Neural progenitor cell (in vitro differentiated cells): ENCODE measurements at regions not wholly inside any gene's neighbourhood (a gene's known extent, or its start where the extent isn't known, plus 50 kb on each side); places are given as distances from the start of the nearest gene placed in this dataset.

Experiments
- DNase-seq: peaks from one replicate; pipeline ENCODE4 v3.0.0-alpha.2; 2016; ENCODE audit warnings: low spot score
- H2AFZ ChIP-seq: fragments of 200-600 bp; sonication (generic); replicated peaks from 2 replicates; pipeline ENCODE4 v1.6.1; 2016; ENCODE audit warnings: antibody characterized with exemption
- H3F3A ChIP-seq: fragments of 200-600 bp; sonication (generic); 2 replicates; pipeline ENCODE4 v1.6.1; 2016; ENCODE audit warnings: antibody characterized with exemption, low read depth
- H3K27ac ChIP-seq: fragments of 200-600 bp; sonication (generic); 2 replicates; pipeline ENCODE4 v1.5.1; 2016; ENCODE audit warnings: mild to moderate bottlenecking
- H3K27me3 ChIP-seq: fragments of 200-600 bp; sonication (generic); 2 replicates; pipeline ENCODE4 v1.6.1; 2016; ENCODE audit warnings: mild to moderate bottlenecking, moderate library complexity
- H3K36me3 ChIP-seq: fragments of 200-600 bp; sonication (generic); 2 replicates; pipeline ENCODE4 v1.5.1; 2016
- H3K4me1 ChIP-seq: fragments of 200-600 bp; sonication (generic); 2 replicates; pipeline ENCODE4 v1.6.1; 2016; ENCODE audit warnings: mixed run types
- H3K4me2 ChIP-seq: fragments of 200-600 bp; sonication (generic); 2 replicates; pipeline ENCODE4 v1.6.1; 2016
- H3K4me3 ChIP-seq: fragments of 200-600 bp; sonication (generic); 2 replicates; pipeline ENCODE4 v1.5.1; 2016
- H3K79me2 ChIP-seq: fragments of 200-600 bp; sonication (generic); 2 replicates; pipeline ENCODE4 v1.6.1; 2016; ENCODE audit warnings: low read depth
- H3K9ac ChIP-seq: fragments of 200-600 bp; sonication (generic); 2 replicates; pipeline ENCODE4 v1.6.1; 2016
- H3K9me3 ChIP-seq: fragments of 200-600 bp; sonication (generic); 2 replicates; pipeline ENCODE4 v1.5.1; 2016; ENCODE audit warnings: low read depth
- H4K20me1 ChIP-seq: fragments of 200-600 bp; sonication (generic); 2 replicates; pipeline ENCODE4 v1.6.1; 2016; ENCODE audit warnings: low read depth
- H3K27ac Mint-ChIP-seq: 3 replicates; pipeline ENCODE4 v1.8.0; 2021; ENCODE audit warnings: mixed read lengths
- H3K27me3 Mint-ChIP-seq: 2 replicates; pipeline ENCODE4 v1.8.0; 2022; ENCODE audit warnings: low read depth, mild to moderate bottlenecking, inconsistent platforms, moderate library complexity, mixed read lengths; ENCODE audit not compliant: insufficient read depth
- H3K36me3 Mint-ChIP-seq: 3 replicates; pipeline ENCODE4 v1.8.0; 2021; ENCODE audit warnings: mixed read lengths
- H3K4me1 Mint-ChIP-seq: 3 replicates; pipeline ENCODE4 v1.8.0; 2021; ENCODE audit warnings: mixed read lengths
- H3K4me3 Mint-ChIP-seq: 3 replicates; pipeline ENCODE4 v1.8.0; 2021; ENCODE audit warnings: mild to moderate bottlenecking, moderate library complexity, mixed read lengths
- H3K9me3 Mint-ChIP-seq: 3 replicates; pipeline ENCODE4 v1.8.0; 2020; ENCODE audit warnings: mixed read lengths
- CTCF ChIP-seq: fragments of 200-600 bp; sonication (generic); IDR thresholded peaks from 2 replicates; pipeline ENCODE4 v1.5.1; 2017; ENCODE audit warnings: antibody characterized with exemption, mild to moderate bottlenecking
- EZH2 ChIP-seq: fragments of 200-600 bp; sonication (generic); IDR thresholded peaks from 2 replicates; pipeline ENCODE4 v1.6.1; 2017; ENCODE audit warnings: antibody characterized with exemption, mild to moderate bottlenecking, moderate library complexity
- EZH2phosphoT487 ChIP-seq: fragments of 200-600 bp; sonication (generic); IDR thresholded peaks from 2 replicates; pipeline ENCODE4 v1.6.1; 2017; ENCODE audit warnings: antibody characterized with exemption

DNA sequence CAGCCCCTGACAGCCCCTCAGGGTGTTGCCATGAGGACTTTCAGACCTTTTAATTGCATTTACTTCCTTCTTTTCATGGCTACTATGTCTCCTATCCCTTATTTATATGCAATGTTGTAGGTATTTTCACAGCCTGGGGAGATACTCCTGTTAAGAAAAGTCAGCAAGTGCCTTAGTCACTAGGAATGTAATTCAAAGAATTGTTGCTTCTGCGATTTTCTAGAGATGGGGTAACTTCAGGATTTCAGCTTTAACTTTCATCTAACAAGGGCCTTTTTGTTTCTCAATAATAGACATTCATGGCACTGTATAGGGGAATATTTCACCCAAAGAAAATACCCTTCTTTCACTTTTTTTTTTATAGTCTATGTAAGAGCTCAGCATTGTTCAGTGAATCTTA, 533.3 kb upstream of the MIS18BP1 start:
- Histone ChIP-seq H3K4me2 (no peak overlapping the region), H3K9ac (no peak overlapping the region), H3K4me3 (no peak overlapping the region), H3K27me3 (no peaks in the 10 kb centered on the region), H3K9me3 (peaks cover 19% of the 10 kb centered on the region), H3F3A (no peaks in the 10 kb centered on the region), H3K36me3 (peaks cover 14% of the 10 kb centered on the region), H4K20me1 (no peaks in the 10 kb centered on the region), H3K4me1 (no peaks in the 10 kb centered on the region), H3K27ac (no peak overlapping the region), H3K79me2 (no peaks in the 10 kb centered on the region), H2AFZ (no peak overlapping the region)
- no peak overlapping the region for H3K4me3 Mint-ChIP-seq
- no peaks in the 10 kb centered on the region for H3K36me3 Mint-ChIP-seq
- no peaks in the 10 kb centered on the region for H3K4me1 Mint-ChIP-seq
- TF ChIP-seq EZH2 (no peak), CTCF (no peak), EZH2phosphoT487 (no peak)
- H3K27me3 Mint-ChIP-seq: no peaks in the 10 kb centered on the region
- DNase-seq: no peak
- H3K27ac Mint-ChIP-seq: no peak overlapping the region
- peaks cover 20% of the 10 kb centered on the region for H3K9me3 Mint-ChIP-seq

- peaks cover 14% of the 10 kb centered on the region for H3K9me3 ChIP-seq
- no peaks in the 10 kb centered on the region for H3K27me3 ChIP-seq
- Mint-ChIP-seq H3K36me3 (no peaks in the 10 kb centered on the region), H3K4me1 (no peaks in the 10 kb centered on the region), H3K27me3 (no peaks in the 10 kb centered on the region), H3K9me3 (peaks cover 20% of the 10 kb centered on the region), H3K27ac (no peak overlapping the region), H3K4me3 (no peak overlapping the region)
- no peak overlapping the region for H3K4me3 ChIP-seq
- TF ChIP-seq CTCF (no peak), EZH2 (no peak), EZH2phosphoT487 (no peak)
- H3K79me2 ChIP-seq: no peaks in the 10 kb centered on the region
- no peaks in the 10 kb centered on the region for H4K20me1 ChIP-seq
- no peak overlapping the region for H3K27ac ChIP-seq
- H3K4me1 ChIP-seq: no peaks in the 10 kb centered on the region
- no peak overlapping the region for H2AFZ ChIP-seq
- H3F3A ChIP-seq: no peaks in the 10 kb centered on the region
- H3K36me3 ChIP-seq: peaks cover 8% of the 10 kb centered on the region
- H3K9ac ChIP-seq: no peak overlapping the region
- no peak for DNase-seq
- no peak overlapping the region for H3K4me2 ChIP-seq
Observed at GRCh38 chr14:45785240-45785639, 532.2 kb upstream of the MIS18BP1 start.

DNA sequence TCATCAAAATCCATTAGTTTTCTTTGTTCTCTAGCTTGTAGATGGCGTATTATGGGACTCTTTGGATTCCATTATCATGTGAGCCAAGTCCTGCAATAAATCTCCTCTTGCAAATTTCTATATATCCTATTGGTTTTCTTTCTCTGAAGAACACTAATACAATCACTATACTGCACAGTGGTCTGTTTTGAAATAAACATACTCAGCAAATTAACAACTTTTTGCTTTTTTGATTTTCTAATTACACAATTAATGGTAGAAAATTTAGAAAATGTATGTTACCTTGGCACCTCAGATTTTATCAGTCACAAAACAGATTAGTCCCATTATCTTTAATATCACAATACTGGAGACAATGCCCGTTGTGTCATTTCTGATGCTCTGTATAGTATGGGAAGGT, 513.2 kb upstream of the MIS18BP1 start:
- H3K4me3 Mint-ChIP-seq: no peak overlapping the region
- no peak for DNase-seq

More for the DNA sequence above, 513.2 kb upstream of the MIS18BP1 start:
- Histone ChIP-seq H3K4me3 (no peak overlapping the region), H3K27me3 (no peaks in the 10 kb centered on the region), H3K36me3 (no peaks in the 10 kb centered on the region), H4K20me1 (no peaks in the 10 kb centered on the region), H3K9me3 (no peaks in the 10 kb centered on the region), H3K79me2 (no peaks in the 10 kb centered on the region), H3K4me1 (no peaks in the 10 kb centered on the region), H3K9ac (no peak overlapping the region), H3K27ac (no peak overlapping the region), H3F3A (no peaks in the 10 kb centered on the region), H2AFZ (no peak overlapping the region), H3K4me2 (no peak overlapping the region)
- no peak overlapping the region for H3K27ac Mint-ChIP-seq
- no peaks in the 10 kb centered on the region for H3K4me1 Mint-ChIP-seq
- no peaks in the 10 kb centered on the region for H3K9me3 Mint-ChIP-seq
- H3K27me3 Mint-ChIP-seq: no peaks in the 10 kb centered on the region
- TF ChIP-seq EZH2phosphoT487: no peak
- no peak for TF ChIP-seq EZH2
- TF ChIP-seq CTCF: no peak
- no peaks in the 10 kb centered on the region for H3K36me3 Mint-ChIP-seq
